Uterus (tissue), 2 donors: ENCODE measurements at regions not wholly inside any gene's neighbourhood (a gene's known extent, or its start where the extent isn't known, plus 50 kb on each side); places are given as distances from the start of the nearest gene placed in this dataset.

Experiments used
- CTCF ChIP-seq, 4 experiments: fragments of 200-600 bp in 2 of 4; fragments of 450-650 bp in 2 of 4; sonication (generic) in 2 of 4; IDR thresholded peaks; one replicate each; pipeline ENCODE4 v1.5.1; 2016 to 2019; ENCODE audit warnings: antibody characterized with exemption in 4 of 4, mild to moderate bottlenecking in 2 of 4, moderate library complexity in 1 of 4
- POLR2A ChIP-seq, 2 donors: fragments of 450-650 bp; IDR thresholded peaks; one replicate each; pipeline ENCODE4 v1.6.1; 2016; ENCODE audit warnings: antibody characterized with exemption in 2 of 2, mild to moderate bottlenecking in 1 of 2, moderate library complexity in 1 of 2

GRCh38 chr14:83294941-83295340 lies 1761.3 kb upstream of the SEL1L start:
- TF ChIP-seq CTCF (IDR thresholded peaks at IDR 0.05): no peak
- TF ChIP-seq POLR2A (IDR thresholded peaks at IDR 0.05): no peak
